ENCODE measurements at regions not wholly inside any gene's neighbourhood (a gene's known extent, or its start where the extent isn't known, plus 50 kb on each side); places are given as distances from the start of the nearest gene placed in this dataset.

GRCh38 chr1:219459351-219460080 lies 153.4 kb downstream of the ZC3H11B start:
- Histone ChIP-seq H3K27ac (no peak overlapping the region), H3K9me3 (no peaks in the 10 kb centered on the region), H3K27me3 (no peaks in the 10 kb centered on the region), H3K36me3 (no peaks in the 10 kb centered on the region), H3K4me1 (peaks cover 0 to 7% (median 0%) of the 10 kb centered on the region in 4 donors), H3K4me3 (no peak overlapping the region)
- DNase-seq: no peak
- ATAC-seq: no peak
- intact Hi-C loops (cut with DNase I): no loop called here
- TF ChIP-seq CTCF (IDR thresholded peaks at IDR 0.05): no peak
- TF ChIP-seq POLR2A (IDR thresholded peaks at IDR 0.05): no peak
- WGBS (ENCODE audit: insufficient coverage, low coverage, low lambda C conversion rate, missing lambda C conversion rate): 72% methylated on average over 4 of the region's 5 CpGs

GRCh38 chr1:219446288-219446687 lies 166.6 kb downstream of the ZC3H11B start:
- Histone ChIP-seq H3K27me3 (no peaks in the 10 kb centered on the region), H3K9me3 (no peaks in the 10 kb centered on the region), H3K27ac (no peak overlapping the region), H3K4me1 (no peaks in the 10 kb centered on the region), H3K36me3 (no peaks in the 10 kb centered on the region), H3K4me3 (no peak overlapping the region)
- intact Hi-C loops (cut with DNase I): no loop called here
- TF ChIP-seq POLR2A (IDR thresholded peaks at IDR 0.05): no peak
- no peak for TF ChIP-seq CTCF (IDR thresholded peaks at IDR 0.05)
- ATAC-seq (no peak), DNase-seq (no peak)
- WGBS (ENCODE audit: insufficient coverage, low coverage, low lambda C conversion rate, missing lambda C conversion rate): 77% methylated on average over 3 of the region's 3 CpGs

GRCh38 chr1:219445864-219446263 lies 167.0 kb downstream of the ZC3H11B start:
- Histone ChIP-seq H3K4me3 (no peak overlapping the region), H3K27me3 (no peaks in the 10 kb centered on the region), H3K9me3 (no peaks in the 10 kb centered on the region), H3K36me3 (no peaks in the 10 kb centered on the region), H3K4me1 (no peaks in the 10 kb centered on the region), H3K27ac (no peak overlapping the region)
- intact Hi-C loops (cut with DNase I): no loop called here
- TF ChIP-seq CTCF (IDR thresholded peaks at IDR 0.05): no peak
- no peak for TF ChIP-seq POLR2A (IDR thresholded peaks at IDR 0.05)
- DNase-seq (no peak), ATAC-seq (no peak)
- WGBS (ENCODE audit: insufficient coverage, low coverage, low lambda C conversion rate, missing lambda C conversion rate): 81% methylated on average over 2 of the region's 2 CpGs

GRCh38 chr1:219444474-219444873 lies 168.4 kb downstream of the ZC3H11B start:
- Histone ChIP-seq H3K4me3 (no peak overlapping the region), H3K9me3 (no peaks in the 10 kb centered on the region), H3K36me3 (no peaks in the 10 kb centered on the region), H3K27ac (no peak overlapping the region), H3K4me1 (no peaks in the 10 kb centered on the region), H3K27me3 (no peaks in the 10 kb centered on the region)
- TF ChIP-seq CTCF (IDR thresholded peaks at IDR 0.05): no peak
- no peak for TF ChIP-seq POLR2A (IDR thresholded peaks at IDR 0.05)
- ATAC-seq (no peak), DNase-seq (no peak)
- intact Hi-C loops (cut with DNase I): no loop called here
- WGBS (ENCODE audit: insufficient coverage, low coverage, low lambda C conversion rate, missing lambda C conversion rate): 79% methylated on average over 4 of the region's 4 CpGs
